ENCODE measurements at regions not wholly inside any gene's neighbourhood (a gene's known extent, or its start where the extent isn't known, plus 50 kb on each side); places are given as distances from the start of the nearest gene placed in this dataset.

GRCh38 chr2:160936044-160936806, 224.0 kb upstream of the TANK start:
- Mint-ChIP-seq H3K4me1 (ENCODE audit: low read depth, unreplicated experiment) (peaks cover 6% of the 10 kb centered on the region), H3K36me3 (ENCODE audit: unreplicated experiment) (no peaks in the 10 kb centered on the region), H3K9me3 (ENCODE audit: unreplicated experiment) (no peaks in the 10 kb centered on the region), H3K27me3 (ENCODE audit: unreplicated experiment) (peaks cover 2% of the 10 kb centered on the region), H3K4me3 (ENCODE audit: unreplicated experiment) (no peak overlapping the region), H3K27ac (ENCODE audit: unreplicated experiment) (no peak overlapping the region)
- DNase-seq: no peak
- TF ChIP-seq CTCF (IDR thresholded peaks at IDR 0.05; ENCODE audit: partially characterized antibody, unreplicated experiment): no peak

- Mint-ChIP-seq H3K36me3 (ENCODE audit: unreplicated experiment) (no peaks in the 10 kb centered on the region), H3K4me3 (ENCODE audit: unreplicated experiment) (no peak overlapping the region), H3K9me3 (ENCODE audit: unreplicated experiment) (no peaks in the 10 kb centered on the region), H3K4me1 (ENCODE audit: low read depth, unreplicated experiment) (peaks cover 23% of the 10 kb centered on the region), H3K27me3 (ENCODE audit: unreplicated experiment) (peaks cover 2% of the 10 kb centered on the region), H3K27ac (ENCODE audit: unreplicated experiment) (no peak overlapping the region)
- DNase-seq: no peak
- no peak for TF ChIP-seq CTCF (IDR thresholded peaks at IDR 0.05; ENCODE audit: partially characterized antibody, unreplicated experiment)
Measured at GRCh38 chr2:160940271-160940670, 220.0 kb upstream of the TANK start.

- TF ChIP-seq CTCF (IDR thresholded peaks at IDR 0.05; ENCODE audit: partially characterized antibody, unreplicated experiment): no peak
- Mint-ChIP-seq H3K27ac (ENCODE audit: unreplicated experiment) (peak overlapping the region; percentile 5), H3K4me3 (ENCODE audit: unreplicated experiment) (no peak overlapping the region), H3K27me3 (ENCODE audit: unreplicated experiment) (peaks cover 2% of the 10 kb centered on the region), H3K4me1 (ENCODE audit: low read depth, unreplicated experiment) (peaks cover 27% of the 10 kb centered on the region), H3K9me3 (ENCODE audit: unreplicated experiment) (no peaks in the 10 kb centered on the region), H3K36me3 (ENCODE audit: unreplicated experiment) (no peaks in the 10 kb centered on the region)
- no peak for DNase-seq
Measured at GRCh38 chr2:160940699-160941098, 219.5 kb upstream of the TANK start.

GRCh38 chr2:160941290-160941846, 218.9 kb upstream of the TANK start:
- Mint-ChIP-seq H3K4me1 (ENCODE audit: low read depth, unreplicated experiment) (peaks cover 30% of the 10 kb centered on the region), H3K9me3 (ENCODE audit: unreplicated experiment) (no peaks in the 10 kb centered on the region), H3K27ac (ENCODE audit: unreplicated experiment) (peak overlapping the region; percentile 5), H3K36me3 (ENCODE audit: unreplicated experiment) (no peaks in the 10 kb centered on the region), H3K27me3 (ENCODE audit: unreplicated experiment) (peaks cover 2% of the 10 kb centered on the region), H3K4me3 (ENCODE audit: unreplicated experiment) (peak overlapping the region; percentile 58)
- no peak for TF ChIP-seq CTCF (IDR thresholded peaks at IDR 0.05; ENCODE audit: partially characterized antibody, unreplicated experiment)
- DNase-seq: no peak

GRCh38 chr2:160942476-160943142, 217.6 kb upstream of the TANK start:
- Mint-ChIP-seq H3K36me3 (ENCODE audit: unreplicated experiment) (no peaks in the 10 kb centered on the region), H3K9me3 (ENCODE audit: unreplicated experiment) (no peaks in the 10 kb centered on the region)

More at GRCh38 chr2:160942476-160943142, 217.6 kb upstream of the TANK start:
- no peak for DNase-seq
- peaks cover 2% of the 10 kb centered on the region for H3K27me3 Mint-ChIP-seq (ENCODE audit: unreplicated experiment)
- peak overlapping the region; percentile 80 for H3K4me3 Mint-ChIP-seq (ENCODE audit: unreplicated experiment)
- H3K4me1 Mint-ChIP-seq (ENCODE audit: low read depth, unreplicated experiment): peaks cover 30% of the 10 kb centered on the region
- TF ChIP-seq CTCF (IDR thresholded peaks at IDR 0.05; ENCODE audit: partially characterized antibody, unreplicated experiment): no peak
- peak overlapping the region; percentile 87 for H3K27ac Mint-ChIP-seq (ENCODE audit: unreplicated experiment)

Measured in glutamatergic neuron (in vitro differentiated cells).